PC-3 (cell line): ENCODE measurements at regions not wholly inside any gene's neighbourhood (a gene's known extent, or its start where the extent isn't known, plus 50 kb on each side); places are given as distances from the start of the nearest gene placed in this dataset.

Experiments used
- ATAC-seq: fragments of 200-7000 bp; cut with Tn5 transposase; 2 replicates; pipeline ENCODE4 v1.9.1; 2020; ENCODE audit warnings: mild to moderate bottlenecking, moderate library complexity
- BruUV-seq: library from RNA; stranded (reverse); fragments of 400-500 nt; replicated peaks from 2 replicates; lab custom pipeline; 2021; lab: Mats Ljungman, UMichigan
- CTCF ChIA-PET: fragments of 300-600 bp; sonication (Branson Sonifier 250); formaldehyde crosslinking; loops from one replicate; lab custom pipeline; 2022; ENCODE audit warnings: antibody characterized with exemption; lab: Charles Lee
- POLR2A ChIA-PET: fragments of 300-600 bp; sonication (Branson Sonifier 250); formaldehyde crosslinking; loops from one replicate; lab custom pipeline; 2022; ENCODE audit warnings: antibody characterized with exemption; ENCODE audit not compliant: unreplicated experiment; lab: Charles Lee
- DNase-seq: peaks from one replicate; pipeline ENCODE4 v3.0.0-alpha.2; 2015
- H2AFZ ChIP-seq: fragments of 300-600 bp; sonication (generic); 2 replicates; pipeline ENCODE4 v1.6.0; 2016; ENCODE audit warnings: antibody characterized with exemption, low read length
- H3F3A ChIP-seq: fragments of 300-600 bp; sonication (generic); one replicate; pipeline ENCODE4 v1.6.0; 2017; ENCODE audit warnings: antibody characterized with exemption, low read length, control low read depth, mild to moderate bottlenecking; ENCODE audit not compliant: unreplicated experiment
- H3K27ac ChIP-seq: fragments of 300-600 bp; sonication (generic); 2 replicates; pipeline ENCODE4 v1.5.1; 2016; ENCODE audit warnings: mild to moderate bottlenecking, low read length
- H3K27me3 ChIP-seq: fragments of 300-600 bp; sonication (generic); 2 replicates; pipeline ENCODE4 v1.6.1; 2016; ENCODE audit warnings: low read length, mixed read lengths
- H3K36me3 ChIP-seq: fragments of 300-600 bp; sonication (generic); 2 replicates; pipeline ENCODE4 v1.6.1; 2016; ENCODE audit warnings: low read depth, mixed run types, low read length, mixed read lengths
- H3K4me1 ChIP-seq: fragments of 300-600 bp; sonication (generic); 2 replicates; pipeline ENCODE4 v1.5.1; 2016; ENCODE audit warnings: low read length; ENCODE audit not compliant: insufficient read depth
- H3K4me2 ChIP-seq: fragments of 300-600 bp; sonication (generic); 2 replicates; pipeline ENCODE4 v1.6.0; 2016; ENCODE audit warnings: low read length
- H3K4me3 ChIP-seq: fragments of 300-600 bp; sonication (generic); 2 replicates; pipeline ENCODE4 v1.5.1; 2016; ENCODE audit warnings: mild to moderate bottlenecking, low read length, mixed read lengths
- H3K79me2 ChIP-seq: fragments of 300-600 bp; sonication (generic); 2 replicates; pipeline ENCODE4 v1.6.1; 2017; ENCODE audit warnings: low read length, mixed read lengths
- H3K9ac ChIP-seq: fragments of 300-600 bp; sonication (generic); 2 replicates; pipeline ENCODE4 v1.6.0; 2016; ENCODE audit warnings: mild to moderate bottlenecking, low read length
- H3K9me2 ChIP-seq: fragments of 300-600 bp; sonication (generic); replicated peaks from 2 replicates; pipeline ENCODE4 v1.6.1; 2016; ENCODE audit warnings: mixed run types, low read length, mixed read lengths
- H3K9me3 ChIP-seq: fragments of 300-600 bp; sonication (generic); 2 replicates; pipeline ENCODE4 v1.6.1; 2016; ENCODE audit warnings: low read length, mixed read lengths
- H4K20me1 ChIP-seq: fragments of 300-600 bp; sonication (generic); 2 replicates; pipeline ENCODE4 v1.6.1; 2016; ENCODE audit warnings: low read length, mixed read lengths
- EZH2 ChIP-seq: fragments of 300-600 bp; sonication (generic); IDR thresholded peaks from one replicate; pipeline ENCODE4 v1.6.1; 2017; ENCODE audit warnings: antibody characterized with exemption, mild to moderate bottlenecking, low read length; ENCODE audit not compliant: unreplicated experiment
- EZH2phosphoT487 ChIP-seq: fragments of 300-600 bp; sonication (generic); IDR thresholded peaks from 2 replicates; pipeline ENCODE4 v1.6.1; 2018; ENCODE audit warnings: mild to moderate bottlenecking, antibody characterized with exemption, low read length, borderline replicate concordance
- intact Hi-C: fragments of 100-400 bp; cut with micrococcal nuclease; formaldehyde crosslinking; loops from 2 replicates; pipeline ENCODE4 v1.9.0; 2023
- TF ChIP-seq, protein P1 (sequence below): fragments of 300-600 bp; sonication (generic); conservative IDR thresholded peaks from 2 replicates; pipeline ENCODE4 v1.5.1; 2017; ENCODE audit warnings: antibody characterized with exemption, low read depth, mild to moderate bottlenecking, low read length

DNA sequence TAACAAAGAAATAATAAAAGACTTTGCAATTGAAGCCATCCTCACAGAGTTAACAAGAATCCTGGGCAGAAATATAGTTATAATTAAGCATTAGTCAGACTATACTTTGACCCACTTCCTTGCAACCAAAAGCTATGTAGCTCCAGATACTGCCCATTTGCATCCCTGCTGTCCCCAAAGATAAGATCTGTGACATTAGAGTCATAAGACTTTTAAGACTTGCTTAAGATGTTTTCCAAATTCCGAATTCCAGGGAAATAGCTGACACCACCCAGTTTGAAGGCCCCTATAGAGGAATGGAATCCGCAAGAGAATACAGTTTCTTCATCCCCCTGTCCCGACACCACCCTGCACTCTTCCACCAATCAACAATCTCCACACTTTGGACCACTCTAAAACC is 69.5 kb upstream of the TLK1 start:
- no peaks in the 10 kb centered on the region for H3F3A ChIP-seq
- no peaks in the 10 kb centered on the region for H3K27me3 ChIP-seq
- H3K79me2 ChIP-seq: no peaks in the 10 kb centered on the region
- no TSS peak for BruUV-seq
- H2AFZ ChIP-seq: no peak overlapping the region
- CTCF ChIA-PET: no interaction called here
- H3K4me3 ChIP-seq: no peak overlapping the region
- TF ChIP-seq EZH2phosphoT487: no peak
- TF ChIP-seq EZH2: no peak
- TF ChIP-seq, protein P1, sequence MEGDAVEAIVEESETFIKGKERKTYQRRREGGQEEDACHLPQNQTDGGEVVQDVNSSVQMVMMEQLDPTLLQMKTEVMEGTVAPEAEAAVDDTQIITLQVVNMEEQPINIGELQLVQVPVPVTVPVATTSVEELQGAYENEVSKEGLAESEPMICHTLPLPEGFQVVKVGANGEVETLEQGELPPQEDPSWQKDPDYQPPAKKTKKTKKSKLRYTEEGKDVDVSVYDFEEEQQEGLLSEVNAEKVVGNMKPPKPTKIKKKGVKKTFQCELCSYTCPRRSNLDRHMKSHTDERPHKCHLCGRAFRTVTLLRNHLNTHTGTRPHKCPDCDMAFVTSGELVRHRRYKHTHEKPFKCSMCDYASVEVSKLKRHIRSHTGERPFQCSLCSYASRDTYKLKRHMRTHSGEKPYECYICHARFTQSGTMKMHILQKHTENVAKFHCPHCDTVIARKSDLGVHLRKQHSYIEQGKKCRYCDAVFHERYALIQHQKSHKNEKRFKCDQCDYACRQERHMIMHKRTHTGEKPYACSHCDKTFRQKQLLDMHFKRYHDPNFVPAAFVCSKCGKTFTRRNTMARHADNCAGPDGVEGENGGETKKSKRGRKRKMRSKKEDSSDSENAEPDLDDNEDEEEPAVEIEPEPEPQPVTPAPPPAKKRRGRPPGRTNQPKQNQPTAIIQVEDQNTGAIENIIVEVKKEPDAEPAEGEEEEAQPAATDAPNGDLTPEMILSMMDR: no peak
- ATAC-seq (peak; percentile 31; the same call in 1 of the 2 replicates), DNase-seq (no peak)
- no peak overlapping the region for H3K9ac ChIP-seq
- H3K27ac ChIP-seq: no peak overlapping the region
- no peak overlapping the region for H3K4me2 ChIP-seq
- H3K9me3 ChIP-seq: no peaks in the 10 kb centered on the region
- intact Hi-C loops: no loop called here
- H3K9me2 ChIP-seq: no peaks in the 10 kb centered on the region
- POLR2A ChIA-PET: no interaction called here
- peaks cover 40% of the 10 kb centered on the region for H3K4me1 ChIP-seq
- no peaks in the 10 kb centered on the region for H3K36me3 ChIP-seq
- no peaks in the 10 kb centered on the region for H4K20me1 ChIP-seq

DNA sequence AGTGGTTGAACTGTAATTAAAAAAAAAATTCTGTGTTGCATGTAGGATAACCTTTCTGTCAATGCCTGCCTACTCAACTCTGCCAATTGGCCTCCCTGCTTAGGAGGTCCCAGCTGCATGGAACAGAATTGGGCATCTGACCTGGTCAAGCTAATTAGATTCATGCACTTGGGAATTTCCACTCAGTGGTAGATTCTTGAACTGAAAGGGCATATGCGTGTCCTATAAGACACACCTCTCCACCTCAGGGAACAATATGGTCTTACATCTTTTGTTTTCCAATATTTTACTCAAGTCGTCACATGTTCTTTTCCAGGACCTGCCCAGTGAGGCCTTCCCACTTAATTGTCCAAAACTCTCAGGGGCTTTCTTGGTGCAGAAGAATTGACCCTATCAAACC is 68.1 kb upstream of the TLK1 start:
- Histone ChIP-seq H3K27ac (no peak overlapping the region), H2AFZ (no peak overlapping the region), H3K4me3 (no peak overlapping the region), H3K79me2 (no peaks in the 10 kb centered on the region), H3K4me1 (peaks cover 48% of the 10 kb centered on the region), H3K9me3 (no peaks in the 10 kb centered on the region), H3K9me2 (no peaks in the 10 kb centered on the region), H3K36me3 (no peaks in the 10 kb centered on the region), H3K9ac (no peak overlapping the region), H3F3A (no peaks in the 10 kb centered on the region), H3K4me2 (no peak overlapping the region), H4K20me1 (no peaks in the 10 kb centered on the region), H3K27me3 (no peaks in the 10 kb centered on the region)
- ChIA-PET POLR2A (no interaction called here), CTCF (no interaction called here)
- TF ChIP-seq EZH2: no peak
- TF ChIP-seq EZH2phosphoT487: no peak
- intact Hi-C loops: loop anchor here (5.0 kb wide), 1 partner anchor 188 kb away; no protein-coding TSS in a partner anchor
- DNase-seq (no peak), ATAC-seq (no peak)
- no TSS peak for BruUV-seq

DNA sequence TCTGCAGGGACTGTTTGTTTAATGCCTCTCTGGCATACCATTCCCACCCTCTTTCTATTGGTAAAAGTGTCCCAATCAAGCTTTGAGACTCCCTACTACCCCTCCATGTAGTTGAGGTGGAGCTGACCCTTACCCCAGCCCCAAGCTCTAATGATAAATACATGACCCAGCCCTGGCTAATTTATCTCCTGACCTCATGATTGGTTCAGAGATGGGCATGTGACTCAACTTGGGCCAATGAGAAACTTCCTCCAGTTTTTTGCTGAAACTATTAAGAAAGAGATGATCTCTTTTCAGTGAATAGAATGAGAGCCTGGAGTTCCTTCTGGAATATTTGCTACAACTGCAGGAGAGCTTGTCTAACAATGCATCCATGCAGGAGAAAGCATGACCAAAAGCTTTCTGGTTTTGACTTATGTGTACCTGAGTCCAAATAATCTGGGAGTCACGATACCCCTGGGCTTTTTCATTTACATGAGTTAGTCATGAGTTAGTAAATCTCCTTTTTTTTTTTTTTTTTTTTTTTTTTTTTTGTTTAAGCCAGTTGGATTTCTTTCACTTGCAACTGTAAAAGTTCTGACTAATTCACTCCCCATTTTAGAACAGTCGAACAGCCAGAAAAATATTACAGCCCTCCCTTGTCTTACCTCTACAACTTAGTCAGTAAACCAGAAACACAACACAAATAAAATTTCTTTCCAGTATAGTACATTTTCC is 66.5 kb upstream of the TLK1 start:
- Histone ChIP-seq H3K36me3 (no peaks in the 10 kb centered on the region), H3K79me2 (no peaks in the 10 kb centered on the region), H3K27me3 (no peaks in the 10 kb centered on the region), H3K9me3 (no peaks in the 10 kb centered on the region), H3K27ac (peak overlapping the region; percentile 56), H3K9me2 (no peaks in the 10 kb centered on the region), H2AFZ (peak overlapping the region; percentile 62), H3K4me1 (peaks cover 48% of the 10 kb centered on the region), H3K4me3 (no peak overlapping the region; the same call in 1 of the 2 replicates), H3K4me2 (peak overlapping the region; percentile 65), H3K9ac (peak overlapping the region; percentile 16; the same call in 1 of the 2 replicates), H3F3A (no peaks in the 10 kb centered on the region), H4K20me1 (no peaks in the 10 kb centered on the region)
- intact Hi-C loops: loop anchor here (5.0 kb wide), 1 partner anchor 190 kb away; no protein-coding TSS in a partner anchor
- ATAC-seq (peak; percentile 58), DNase-seq (peak; percentile 63)
- ChIA-PET CTCF (interaction anchor here (0.5 kb wide), 1 partner anchor 255 kb away, joined by 3 read pairs; no protein-coding TSS in a partner anchor), POLR2A (no interaction called here)
- no TSS peak for BruUV-seq
- TF ChIP-seq, protein P1: no peak
- TF ChIP-seq EZH2phosphoT487 (no peak), EZH2 (no peak)
